ENCODE measurements at regions not wholly inside any gene's neighbourhood (a gene's known extent, or its start where the extent isn't known, plus 50 kb on each side); places are given as distances from the start of the nearest gene placed in this dataset.
"Not testable (repeated sequence)": the region's sequence is repeated elsewhere in the genome, so short reads cannot be mapped to it uniquely, and the experiment has no call there.

DNA sequence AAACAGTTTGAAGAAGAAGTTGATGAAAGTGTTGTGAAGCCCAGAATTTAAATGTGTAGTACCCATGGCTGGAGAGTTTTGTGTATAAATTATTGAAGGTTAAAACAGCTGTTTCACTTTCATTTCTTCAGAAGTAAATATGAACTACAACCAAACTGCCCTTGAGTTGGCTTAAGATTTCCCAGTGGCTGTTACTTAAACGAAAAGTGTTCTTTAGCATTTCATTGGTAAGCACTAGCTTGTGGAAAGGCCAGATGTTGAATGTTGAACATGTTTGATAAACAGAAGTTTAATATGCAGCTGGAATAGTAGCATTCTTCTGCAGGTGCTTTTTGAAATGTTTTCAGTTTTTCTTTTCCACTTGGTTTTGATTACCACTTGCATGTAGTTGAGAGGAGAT lies 83.2 kb upstream of the TNRC6B start:
- Mint-ChIP-seq H3K36me3 (ENCODE audit: low read depth) (no peaks in the 10 kb centered on the region), H3K4me1 (peaks cover 75% of the 10 kb centered on the region), H3K4me3 (peak overlapping the region; percentile 71), H3K27ac (peak overlapping the region; percentile 82), H3K27me3 (no peaks in the 10 kb centered on the region), H3K9me3 (no peaks in the 10 kb centered on the region)
- no peak for ATAC-seq
- DNase-seq, result no peak

DNA sequence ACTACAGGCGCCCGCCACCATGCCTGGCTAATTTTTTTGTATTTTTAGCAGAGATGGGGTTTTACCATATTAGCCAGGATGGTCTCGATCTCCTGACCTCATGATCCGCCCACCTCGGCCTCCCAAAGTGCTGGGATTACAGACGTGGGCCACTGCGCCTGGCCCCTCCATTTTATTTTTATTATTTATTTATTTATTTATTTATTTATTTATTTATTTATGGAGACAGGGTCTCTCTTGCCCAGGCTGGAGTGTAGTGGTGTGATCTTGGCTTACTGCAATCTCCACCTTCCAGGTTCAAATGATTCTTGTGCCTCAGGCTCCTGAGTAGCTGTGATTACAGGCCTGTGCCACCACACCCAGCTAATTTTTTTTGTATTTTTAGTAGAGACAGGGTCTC lies 77.8 kb upstream of the TNRC6B start:
- H3K4me3 Mint-ChIP-seq; ATAC-seq; H3K27ac Mint-ChIP-seq; DNase-seq; H3K27me3 Mint-ChIP-seq; H3K9me3 Mint-ChIP-seq; H3K36me3 Mint-ChIP-seq (ENCODE audit: low read depth): not testable (repeated sequence)
- peaks cover 54% of the 10 kb centered on the region for H3K4me1 Mint-ChIP-seq

GRCh38 chr22:40105755-40106154 lies 72.0 kb upstream of the TNRC6B start:
- peak; percentile 31 for ATAC-seq
- Mint-ChIP-seq H3K27ac (peak overlapping the region; percentile 90), H3K9me3 (no peaks in the 10 kb centered on the region), H3K4me1 (peaks cover 63% of the 10 kb centered on the region), H3K27me3 (no peaks in the 10 kb centered on the region), H3K4me3 (peak overlapping the region; percentile 79), H3K36me3 (ENCODE audit: low read depth) (peaks cover 3% of the 10 kb centered on the region)
- no peak for DNase-seq

DNA sequence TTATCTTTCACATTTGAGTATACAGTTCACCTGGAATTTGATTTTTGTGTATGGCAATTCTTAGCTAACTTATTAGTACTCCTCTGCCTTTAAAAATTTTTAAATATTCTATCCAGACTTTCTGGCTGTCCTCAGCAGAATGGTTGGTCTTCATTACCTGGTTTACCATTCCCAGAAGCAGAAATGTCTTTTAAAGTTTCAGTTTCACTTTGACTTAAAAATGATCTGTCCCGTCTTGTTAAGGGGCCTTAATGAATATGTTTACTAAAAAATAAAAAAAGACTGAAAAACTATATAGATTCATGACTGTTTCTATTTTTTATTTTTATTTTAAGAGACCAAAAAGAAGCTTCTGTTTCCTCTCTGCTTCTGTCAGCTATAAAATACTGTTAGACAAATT lies 70.5 kb upstream of the TNRC6B start:
- H3K4me3 Mint-ChIP-seq, result peak overlapping the region; percentile 79
- DNase-seq (no peak), ATAC-seq (no peak)
- peak overlapping the region; percentile 90 for H3K27ac Mint-ChIP-seq
- H3K9me3 Mint-ChIP-seq, result no peaks in the 10 kb centered on the region
- H3K27me3 Mint-ChIP-seq, result no peaks in the 10 kb centered on the region
- peaks cover 3% of the 10 kb centered on the region for H3K36me3 Mint-ChIP-seq (ENCODE audit: low read depth)
- H3K4me1 Mint-ChIP-seq, result peaks cover 64% of the 10 kb centered on the region

- Mint-ChIP-seq H3K4me1 (peaks cover 70% of the 10 kb centered on the region), H3K27ac (peak overlapping the region; percentile 90), H3K27me3 (no peaks in the 10 kb centered on the region), H3K9me3 (no peaks in the 10 kb centered on the region), H3K4me3 (peak overlapping the region; percentile 79), H3K36me3 (ENCODE audit: low read depth) (peaks cover 3% of the 10 kb centered on the region)
- DNase-seq (peak; percentile 43), ATAC-seq (peak; percentile 97)
These were observed 69.8 kb upstream of the TNRC6B start for GRCh38 chr22:40107851-40108378.

DNA sequence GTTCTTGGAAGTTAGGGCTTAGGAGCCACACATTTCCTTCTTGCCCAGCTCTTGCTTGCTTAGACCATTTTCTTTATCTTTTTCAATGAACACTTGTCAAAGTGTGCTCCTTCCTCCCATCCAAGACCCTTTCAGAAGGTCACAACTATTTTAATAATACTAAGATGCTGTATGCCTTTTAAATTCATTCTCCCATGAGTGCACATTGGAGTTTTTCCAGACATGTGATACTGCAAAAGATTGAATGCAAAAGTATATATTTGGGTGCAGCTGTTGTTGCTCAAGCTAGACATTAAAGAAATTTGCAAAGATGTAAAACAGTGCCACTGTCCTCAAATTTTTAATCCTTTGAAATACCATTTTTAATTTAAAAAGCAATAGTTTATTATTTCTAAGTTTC lies 69.3 kb upstream of the TNRC6B start:
- Mint-ChIP-seq H3K4me1 (peaks cover 70% of the 10 kb centered on the region), H3K4me3 (peak overlapping the region; percentile 79), H3K9me3 (no peaks in the 10 kb centered on the region), H3K27ac (peak overlapping the region; percentile 90), H3K27me3 (no peaks in the 10 kb centered on the region), H3K36me3 (ENCODE audit: low read depth) (no peaks in the 10 kb centered on the region)
- no peak for DNase-seq
- ATAC-seq, result no peak

DNA sequence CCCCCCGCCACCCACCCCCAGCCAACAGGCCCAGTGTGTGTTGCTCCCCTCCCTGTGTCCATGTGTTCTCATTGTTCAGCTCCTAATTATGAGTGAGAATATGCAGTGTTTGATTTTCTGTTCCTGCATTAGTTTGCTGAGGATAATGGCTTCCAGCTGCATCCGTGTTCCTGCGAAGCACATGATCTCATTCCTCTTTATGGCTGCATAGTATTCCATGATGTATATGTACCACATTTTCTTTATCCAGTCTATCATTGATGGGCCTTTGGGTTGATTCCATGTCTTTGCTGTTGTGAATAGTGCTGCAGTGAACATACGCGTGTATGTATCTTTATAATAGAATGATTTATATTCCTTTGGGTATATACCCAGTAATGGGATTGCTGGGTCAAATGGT lies 68.8 kb upstream of the TNRC6B start:
- Mint-ChIP-seq H3K27ac (peak overlapping the region; percentile 29), H3K4me1 (peaks cover 73% of the 10 kb centered on the region)
- H3K9me3 Mint-ChIP-seq; ATAC-seq; H3K4me3 Mint-ChIP-seq; H3K27me3 Mint-ChIP-seq; DNase-seq; H3K36me3 Mint-ChIP-seq (ENCODE audit: low read depth): not testable (repeated sequence)

DNA sequence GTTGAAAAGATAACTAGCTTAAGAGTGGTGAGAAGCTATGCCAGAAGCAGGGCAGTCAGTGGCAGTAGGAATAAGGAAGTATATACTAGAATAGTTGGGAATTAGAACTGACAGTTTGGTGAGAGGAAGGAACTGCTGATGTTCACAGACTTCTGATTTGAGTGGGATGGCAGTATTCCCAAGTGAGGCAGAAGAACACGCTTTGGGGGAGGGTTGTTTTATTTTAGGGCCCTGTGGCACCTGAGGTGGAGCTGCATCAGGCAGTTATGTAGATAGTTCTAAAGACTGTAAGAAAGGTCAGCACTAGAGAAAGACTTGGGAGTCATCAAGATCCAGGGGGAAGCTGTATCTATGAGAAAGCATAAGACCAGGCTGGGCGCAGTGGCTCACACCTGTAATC lies 66.3 kb upstream of the TNRC6B start:
- peak overlapping the region; percentile 14 for H3K27ac Mint-ChIP-seq

DNA sequence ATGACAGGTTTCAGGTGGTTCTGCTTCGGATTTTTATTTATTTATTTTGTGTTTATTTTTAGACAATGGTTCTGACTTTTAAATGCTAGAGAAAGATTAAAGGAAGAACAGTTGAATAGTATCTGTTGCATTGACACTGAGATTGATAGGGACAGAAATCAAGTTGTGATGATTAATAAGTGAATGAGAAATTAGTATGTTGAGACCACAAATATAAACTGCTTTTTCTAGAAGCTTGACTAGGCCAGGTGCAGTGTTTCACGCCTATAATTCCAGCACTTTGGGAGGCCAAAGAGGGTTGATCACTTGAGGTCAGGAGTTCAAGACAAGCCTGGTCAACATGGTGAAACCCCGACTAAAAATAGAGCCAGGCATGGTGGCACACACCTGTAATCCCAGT lies 65.1 kb upstream of the TNRC6B start:
- Mint-ChIP-seq H3K27ac (no peak overlapping the region), H3K9me3 (no peaks in the 10 kb centered on the region), H3K4me3 (no peak overlapping the region), H3K4me1 (peaks cover 73% of the 10 kb centered on the region), H3K36me3 (ENCODE audit: low read depth) (no peaks in the 10 kb centered on the region), H3K27me3 (no peaks in the 10 kb centered on the region)
- ATAC-seq (no peak), DNase-seq (no peak)

More for the DNA sequence above, 66.3 kb upstream of the TNRC6B start:
- Mint-ChIP-seq H3K4me3 (no peak overlapping the region), H3K9me3 (no peaks in the 10 kb centered on the region), H3K36me3 (ENCODE audit: low read depth) (no peaks in the 10 kb centered on the region), H3K27me3 (no peaks in the 10 kb centered on the region), H3K4me1 (peaks cover 71% of the 10 kb centered on the region)
- no peak for ATAC-seq
- DNase-seq, result no peak

GRCh38 chr22:40113696-40114095 lies 64.0 kb upstream of the TNRC6B start:
- ATAC-seq, result no peak
- Mint-ChIP-seq H3K27me3 (no peaks in the 10 kb centered on the region), H3K4me3 (no peak overlapping the region), H3K36me3 (ENCODE audit: low read depth) (no peaks in the 10 kb centered on the region), H3K4me1 (peaks cover 69% of the 10 kb centered on the region), H3K27ac (no peak overlapping the region), H3K9me3 (no peaks in the 10 kb centered on the region)
- DNase-seq, result no peak

- H3K27ac Mint-ChIP-seq, result no peak overlapping the region
- no peak for DNase-seq
- no peak for ATAC-seq
- H3K36me3 Mint-ChIP-seq (ENCODE audit: low read depth), result no peaks in the 10 kb centered on the region
- H3K4me1 Mint-ChIP-seq, result peaks cover 68% of the 10 kb centered on the region
- H3K4me3 Mint-ChIP-seq, result no peak overlapping the region
- H3K27me3 Mint-ChIP-seq, result no peaks in the 10 kb centered on the region
- H3K9me3 Mint-ChIP-seq, result no peaks in the 10 kb centered on the region
These were observed 63.3 kb upstream of the TNRC6B start for GRCh38 chr22:40114411-40114810.

- DNase-seq (no peak), ATAC-seq (peak; percentile 39)
- Mint-ChIP-seq H3K9me3 (no peaks in the 10 kb centered on the region), H3K27me3 (no peaks in the 10 kb centered on the region), H3K27ac (peak overlapping the region; percentile 54), H3K36me3 (ENCODE audit: low read depth) (no peaks in the 10 kb centered on the region), H3K4me1 (peaks cover 63% of the 10 kb centered on the region), H3K4me3 (peak overlapping the region; percentile 32)
These were observed 61.1 kb upstream of the TNRC6B start for GRCh38 chr22:40116496-40117200.

DNA sequence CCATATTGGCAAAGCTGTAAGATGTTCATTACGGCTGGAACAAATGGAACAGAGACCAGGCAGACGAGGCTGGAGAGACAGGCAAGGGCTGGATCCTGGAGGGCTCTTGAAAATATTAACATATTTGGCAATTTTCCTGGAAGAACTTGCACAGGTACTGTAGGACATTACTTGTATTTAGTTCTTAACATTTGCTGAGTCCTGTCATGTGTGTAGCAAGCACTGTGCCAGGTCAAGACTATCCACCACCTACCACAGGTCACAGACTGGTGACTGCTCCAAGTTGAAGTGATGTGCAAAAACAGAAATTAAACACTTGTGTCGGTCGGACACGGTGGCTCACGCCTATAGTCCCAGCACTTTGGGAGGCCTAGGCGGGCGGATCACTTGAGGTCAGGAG lies 58.7 kb upstream of the TNRC6B start:
- ATAC-seq (no peak), DNase-seq (no peak)
- no peaks in the 10 kb centered on the region for H3K9me3 Mint-ChIP-seq
- H3K27me3 Mint-ChIP-seq, result no peaks in the 10 kb centered on the region
- peaks cover 51% of the 10 kb centered on the region for H3K4me1 Mint-ChIP-seq
- H3K27ac Mint-ChIP-seq, result no peak overlapping the region
- H3K36me3 Mint-ChIP-seq (ENCODE audit: low read depth), result peaks cover under 1% of the 10 kb centered on the region
- no peak overlapping the region for H3K4me3 Mint-ChIP-seq

DNA sequence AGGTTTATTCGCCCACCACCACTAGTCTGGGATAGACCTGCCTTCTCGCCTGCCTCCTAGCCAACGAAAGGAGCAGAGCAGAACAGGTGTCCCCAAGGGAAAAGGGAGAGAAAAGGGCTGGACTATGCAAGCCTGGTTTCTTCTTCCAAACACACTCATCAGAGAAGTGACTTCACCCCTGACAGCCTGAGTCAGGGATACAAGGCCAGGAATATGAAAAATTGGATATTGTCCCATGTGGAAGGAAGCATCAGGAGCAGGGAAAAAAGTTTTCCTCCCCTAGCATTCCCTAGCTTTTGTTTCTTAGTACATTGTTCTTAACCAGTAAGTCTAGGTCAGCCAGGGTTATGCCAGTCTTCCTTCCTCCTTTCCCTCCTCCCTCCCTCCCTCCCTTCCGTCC lies 56.9 kb upstream of the TNRC6B start:
- DNase-seq (no peak), ATAC-seq (no peak)
- H3K36me3 Mint-ChIP-seq (ENCODE audit: low read depth), result peaks cover 1% of the 10 kb centered on the region
- H3K9me3 Mint-ChIP-seq, result no peaks in the 10 kb centered on the region
- H3K4me1 Mint-ChIP-seq, result peaks cover 40% of the 10 kb centered on the region
- H3K27ac Mint-ChIP-seq, result no peak overlapping the region
- H3K4me3 Mint-ChIP-seq, result no peak overlapping the region
- H3K27me3 Mint-ChIP-seq, result no peaks in the 10 kb centered on the region

DNA sequence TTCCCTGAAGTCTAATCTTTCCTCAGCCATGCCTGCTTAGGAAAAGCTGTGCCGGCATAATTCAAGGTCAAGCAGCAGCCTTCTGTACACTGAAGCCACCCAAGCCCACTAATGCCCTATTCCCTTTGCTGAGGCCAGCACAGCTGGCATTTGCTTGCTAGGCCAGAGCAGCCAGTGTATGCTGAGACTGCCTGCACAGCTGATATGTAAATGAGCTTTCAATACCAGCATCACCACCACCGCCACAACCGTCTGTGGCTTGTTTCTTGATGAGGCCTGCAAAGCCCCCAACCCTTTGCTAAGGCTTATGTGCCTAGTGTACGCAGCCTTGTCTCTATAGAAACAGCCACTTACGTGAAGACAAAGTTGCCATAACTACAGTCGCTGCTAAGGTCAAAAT lies 56.3 kb upstream of the TNRC6B start:
- peaks cover 34% of the 10 kb centered on the region for H3K4me1 Mint-ChIP-seq
- H3K9me3 Mint-ChIP-seq, result no peaks in the 10 kb centered on the region
- peaks cover 1% of the 10 kb centered on the region for H3K36me3 Mint-ChIP-seq (ENCODE audit: low read depth)
- ATAC-seq (peak; percentile 67), DNase-seq (no peak)
- no peaks in the 10 kb centered on the region for H3K27me3 Mint-ChIP-seq
- H3K27ac Mint-ChIP-seq, result no peak overlapping the region
- no peak overlapping the region for H3K4me3 Mint-ChIP-seq
